T-helper 1 cell treated with Interleukin-12 subunit alpha and Interleukin-12 subunit beta and Interleukin-4 antibody, amounts not matched to agents 30 ng/mL and 1 ng/mL, for 36 hours (primary cell): ENCODE measurements at regions not wholly inside any gene's neighbourhood (a gene's known extent, or its start where the extent isn't known, plus 50 kb on each side); places are given as distances from the start of the nearest gene placed in this dataset.

Experiments used
- intact Hi-C: fragments of 100-400 bp; cut with micrococcal nuclease; formaldehyde crosslinking; loops from one replicate; pipeline ENCODE4 v1.15.1; 2024

GRCh38 chrX:145002771-145003170, 244.5 kb upstream of the SPANXN1 start:
- intact Hi-C loops, result no loop called here

- intact Hi-C loops, result no loop called here
These were observed 243.9 kb upstream of the SPANXN1 start for GRCh38 chrX:145003443-145003842.

GRCh38 chrX:145041486-145041885, 205.8 kb upstream of the SPANXN1 start:
- intact Hi-C loops, result no loop called here

- intact Hi-C loops, result loop anchor here (10.0 kb wide), 1 partner anchor 1626 kb away; no protein-coding TSS in a partner anchor
These were observed 178.9 kb upstream of the SPANXN1 start for GRCh38 chrX:145068450-145068849.

- intact Hi-C loops, result no loop called here
These were observed 148.1 kb upstream of the SPANXN1 start for GRCh38 chrX:145099204-145099603.
